Duodenal mucosa (tissue), 2 donors: ENCODE measurements at regions not wholly inside any gene's neighbourhood (a gene's known extent, or its start where the extent isn't known, plus 50 kb on each side); places are given as distances from the start of the nearest gene placed in this dataset.

ENCODE experiments used
- H3K27ac ChIP-seq: one replicate; pipeline ENCODE4 v1.7.0; 2013; ENCODE audit warnings: low read depth, low read length
- H3K27me3 ChIP-seq, 2 donors: one replicate each; pipeline ENCODE4 v1.7.0; 2013; ENCODE audit warnings: low read length in 2 of 2, control low read depth in 1 of 2; ENCODE audit not compliant: insufficient read depth in 2 of 2, control insufficient read depth in 1 of 2
- H3K36me3 ChIP-seq, 2 donors: one replicate each; pipeline ENCODE4 v1.7.0; 2013; ENCODE audit warnings: low read length in 2 of 2, control low read depth in 1 of 2; ENCODE audit not compliant: insufficient read depth in 2 of 2, control insufficient read depth in 1 of 2
- H3K4me1 ChIP-seq, 2 donors: one replicate each; pipeline ENCODE4 v1.7.0; 2013; ENCODE audit warnings: low read length in 2 of 2, control low read depth in 1 of 2; ENCODE audit not compliant: insufficient read depth in 2 of 2, control insufficient read depth in 1 of 2
- H3K4me3 ChIP-seq, 2 donors: one replicate each; pipeline ENCODE4 v1.7.0; 2013; ENCODE audit warnings: low read length in 2 of 2, low read depth in 1 of 2
- H3K9ac ChIP-seq, 2 donors: one replicate each; pipeline ENCODE4 v1.7.0; 2013; ENCODE audit warnings: low read length in 2 of 2, low read depth in 1 of 2
- H3K9me3 ChIP-seq, 2 donors: one replicate each; pipeline ENCODE4 v1.7.0; 2013; ENCODE audit warnings: low read length in 2 of 2, control low read depth in 1 of 2; ENCODE audit not compliant: control insufficient read depth in 1 of 2

GRCh38 chr10:4692206-4692605, 133.8 kb upstream of the AKR1E2 start:
- Histone ChIP-seq H3K36me3 (no peaks in the 10 kb centered on the region), H3K9me3 (no peaks in the 10 kb centered on the region), H3K4me3 (no peak overlapping the region), H3K27ac (no peak overlapping the region), H3K4me1 (no peaks in the 10 kb centered on the region), H3K27me3 (no peaks in the 10 kb centered on the region), H3K9ac (no peak overlapping the region)

- H3K27ac ChIP-seq: no peak overlapping the region
Measured at GRCh38 chr10:4691776-4692175, 134.2 kb upstream of the AKR1E2 start.

GRCh38 chr10:4691301-4691700, 134.7 kb upstream of the AKR1E2 start:
- Histone ChIP-seq H3K4me3 (no peak overlapping the region), H3K9me3 (no peaks in the 10 kb centered on the region), H3K27me3 (no peaks in the 10 kb centered on the region), H3K27ac (no peak overlapping the region), H3K4me1 (no peaks in the 10 kb centered on the region), H3K36me3 (no peaks in the 10 kb centered on the region), H3K9ac (no peak overlapping the region)

More at GRCh38 chr10:4691776-4692175, 134.2 kb upstream of the AKR1E2 start:
- Histone ChIP-seq H3K4me1 (no peaks in the 10 kb centered on the region), H3K9ac (no peak overlapping the region), H3K36me3 (no peaks in the 10 kb centered on the region), H3K9me3 (no peaks in the 10 kb centered on the region), H3K4me3 (no peak overlapping the region), H3K27me3 (no peaks in the 10 kb centered on the region)

- Histone ChIP-seq H3K4me3 (no peak overlapping the region), H3K9me3 (no peaks in the 10 kb centered on the region), H3K9ac (no peak overlapping the region), H3K36me3 (no peaks in the 10 kb centered on the region), H3K4me1 (no peaks in the 10 kb centered on the region), H3K27me3 (no peaks in the 10 kb centered on the region), H3K27ac (no peak overlapping the region)
Measured at GRCh38 chr10:4688601-4689000, 137.4 kb upstream of the AKR1E2 start.

- no peaks in the 10 kb centered on the region for H3K4me1 ChIP-seq
- no peak overlapping the region for H3K9ac ChIP-seq
- no peak overlapping the region for H3K27ac ChIP-seq
- no peaks in the 10 kb centered on the region for H3K36me3 ChIP-seq
- H3K9me3 ChIP-seq: no peaks in the 10 kb centered on the region
- no peak overlapping the region for H3K4me3 ChIP-seq
- no peaks in the 10 kb centered on the region for H3K27me3 ChIP-seq
Measured at GRCh38 chr10:4688168-4688567, 137.8 kb upstream of the AKR1E2 start.

- Histone ChIP-seq H3K9me3 (no peaks in the 10 kb centered on the region), H3K36me3 (no peaks in the 10 kb centered on the region)
Measured at GRCh38 chr10:4687397-4687796, 138.6 kb upstream of the AKR1E2 start.

GRCh38 chr10:4686644-4686996, 139.4 kb upstream of the AKR1E2 start:
- Histone ChIP-seq H3K9ac (no peak overlapping the region), H3K27ac (no peak overlapping the region), H3K27me3 (no peaks in the 10 kb centered on the region), H3K36me3 (no peaks in the 10 kb centered on the region), H3K4me1 (no peaks in the 10 kb centered on the region), H3K4me3 (no peak overlapping the region), H3K9me3 (no peaks in the 10 kb centered on the region)

More at GRCh38 chr10:4687397-4687796, 138.6 kb upstream of the AKR1E2 start:
- no peak overlapping the region for H3K27ac ChIP-seq
- H3K4me3 ChIP-seq: no peak overlapping the region
- H3K4me1 ChIP-seq: no peaks in the 10 kb centered on the region
- H3K9ac ChIP-seq: no peak overlapping the region
- H3K27me3 ChIP-seq: no peaks in the 10 kb centered on the region

- Histone ChIP-seq H3K9me3 (no peaks in the 10 kb centered on the region), H3K27me3 (no peaks in the 10 kb centered on the region), H3K36me3 (no peaks in the 10 kb centered on the region), H3K4me3 (no peak overlapping the region), H3K4me1 (no peaks in the 10 kb centered on the region), H3K27ac (no peak overlapping the region), H3K9ac (no peak overlapping the region)
Measured at GRCh38 chr10:4685904-4686643, 139.9 kb upstream of the AKR1E2 start.

- no peaks in the 10 kb centered on the region for H3K27me3 ChIP-seq
- no peak overlapping the region for H3K9ac ChIP-seq
- no peaks in the 10 kb centered on the region for H3K36me3 ChIP-seq
- H3K4me1 ChIP-seq: no peaks in the 10 kb centered on the region
- H3K27ac ChIP-seq: no peak overlapping the region
- H3K4me3 ChIP-seq: no peak overlapping the region
- H3K9me3 ChIP-seq: no peaks in the 10 kb centered on the region
Measured at GRCh38 chr10:4685491-4685890, 140.5 kb upstream of the AKR1E2 start.

- Histone ChIP-seq H3K27me3 (no peaks in the 10 kb centered on the region), H3K27ac (no peak overlapping the region), H3K9me3 (no peaks in the 10 kb centered on the region), H3K4me1 (no peaks in the 10 kb centered on the region), H3K4me3 (no peak overlapping the region), H3K36me3 (no peaks in the 10 kb centered on the region), H3K9ac (no peak overlapping the region)
Measured at GRCh38 chr10:4684434-4684833, 141.6 kb upstream of the AKR1E2 start.
